ENCODE measurements at regions not wholly inside any gene's neighbourhood (a gene's known extent, or its start where the extent isn't known, plus 50 kb on each side); places are given as distances from the start of the nearest gene placed in this dataset.
"Not testable (repeated sequence)": the region's sequence is repeated elsewhere in the genome, so short reads cannot be mapped to it uniquely, and the experiment has no call there.

DNA sequence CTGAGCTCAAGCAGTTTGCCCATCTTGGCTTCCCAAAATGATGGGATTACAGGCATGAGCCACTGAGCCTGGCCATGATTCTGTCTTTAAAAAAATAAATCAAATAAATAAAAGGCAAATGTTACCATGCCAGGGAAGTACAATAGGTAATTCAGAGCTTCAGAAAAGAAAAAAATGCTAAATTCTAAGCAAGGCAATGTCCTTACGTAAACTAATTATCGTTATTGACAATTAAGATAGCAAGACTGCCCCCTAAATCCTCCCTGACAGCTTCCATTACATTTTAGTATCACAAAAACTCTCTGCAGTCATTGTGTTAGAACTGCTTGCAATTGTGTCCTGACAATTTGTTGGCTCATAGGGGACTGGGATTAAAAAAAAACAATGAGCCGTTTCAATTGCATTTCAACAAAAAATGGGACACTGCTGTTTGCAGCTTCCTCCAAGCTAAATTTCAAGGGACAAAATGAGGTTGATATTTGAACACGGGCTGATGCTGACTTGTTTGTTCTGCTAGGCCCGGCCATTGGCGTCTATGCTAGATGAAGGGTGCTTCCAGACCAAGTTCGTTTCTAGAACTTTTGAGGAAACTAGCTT, 88.9 kb downstream of the MOGAT1 start:
- TF ChIP-seq, protein P1, sequence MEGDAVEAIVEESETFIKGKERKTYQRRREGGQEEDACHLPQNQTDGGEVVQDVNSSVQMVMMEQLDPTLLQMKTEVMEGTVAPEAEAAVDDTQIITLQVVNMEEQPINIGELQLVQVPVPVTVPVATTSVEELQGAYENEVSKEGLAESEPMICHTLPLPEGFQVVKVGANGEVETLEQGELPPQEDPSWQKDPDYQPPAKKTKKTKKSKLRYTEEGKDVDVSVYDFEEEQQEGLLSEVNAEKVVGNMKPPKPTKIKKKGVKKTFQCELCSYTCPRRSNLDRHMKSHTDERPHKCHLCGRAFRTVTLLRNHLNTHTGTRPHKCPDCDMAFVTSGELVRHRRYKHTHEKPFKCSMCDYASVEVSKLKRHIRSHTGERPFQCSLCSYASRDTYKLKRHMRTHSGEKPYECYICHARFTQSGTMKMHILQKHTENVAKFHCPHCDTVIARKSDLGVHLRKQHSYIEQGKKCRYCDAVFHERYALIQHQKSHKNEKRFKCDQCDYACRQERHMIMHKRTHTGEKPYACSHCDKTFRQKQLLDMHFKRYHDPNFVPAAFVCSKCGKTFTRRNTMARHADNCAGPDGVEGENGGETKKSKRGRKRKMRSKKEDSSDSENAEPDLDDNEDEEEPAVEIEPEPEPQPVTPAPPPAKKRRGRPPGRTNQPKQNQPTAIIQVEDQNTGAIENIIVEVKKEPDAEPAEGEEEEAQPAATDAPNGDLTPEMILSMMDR (IDR thresholded peaks at IDR 0.05; ENCODE audit: low read length, missing control alignments), result no peak
- H3K4me3 ChIP-seq (replicated peaks; ENCODE audit: low read depth, low read length), result no peak overlapping the region

DNA sequence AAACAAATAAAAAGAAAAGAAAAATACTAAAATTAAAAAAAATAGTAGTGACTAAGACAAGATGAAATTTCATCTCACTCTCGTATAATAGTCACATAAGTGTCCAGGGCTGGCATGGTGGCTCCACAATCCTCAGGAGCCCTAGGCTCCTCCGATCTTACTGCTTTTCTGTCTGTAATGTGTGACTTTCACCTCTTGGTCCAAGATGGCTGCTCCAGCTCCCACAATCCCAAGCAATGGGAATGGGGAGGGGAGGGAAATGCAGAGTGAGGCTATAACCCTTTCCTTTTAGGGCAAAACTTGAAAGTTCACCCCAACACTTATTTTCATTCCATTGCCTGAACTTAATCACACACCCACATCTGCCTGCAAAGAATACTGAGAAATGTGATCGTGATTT, 90.4 kb downstream of the MOGAT1 start:
- H3K4me3 ChIP-seq (replicated peaks; ENCODE audit: low read depth, low read length), result no peak overlapping the region
- TF ChIP-seq, protein P1 (IDR thresholded peaks at IDR 0.05; ENCODE audit: low read length, missing control alignments), result no peak
- no peak for DNase-seq (ENCODE audit: low read depth)

More for the DNA sequence above, 88.9 kb downstream of the MOGAT1 start:
- DNase-seq (ENCODE audit: low read depth), result no peak

DNA sequence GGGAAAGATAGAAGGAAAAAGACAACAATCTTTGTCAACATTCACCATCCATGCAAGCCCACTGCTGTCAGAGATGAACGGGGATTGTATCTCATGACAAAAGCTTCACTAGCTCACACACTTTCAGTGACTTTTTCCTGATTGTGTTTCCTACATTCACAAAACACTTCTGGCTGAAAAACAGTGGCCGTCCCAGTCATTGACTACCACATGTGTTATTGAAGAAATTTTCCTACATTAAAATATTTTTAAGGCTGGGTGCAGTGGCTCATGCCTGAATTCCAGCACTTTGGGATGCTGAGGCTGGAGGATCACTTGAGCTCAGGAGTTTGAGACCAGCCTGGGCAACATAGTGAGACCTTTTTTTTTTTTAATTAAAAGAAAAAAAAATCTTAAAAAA, 90.9 kb downstream of the MOGAT1 start:
- TF ChIP-seq, protein P1 (IDR thresholded peaks at IDR 0.05; ENCODE audit: low read length, missing control alignments), result no peak
- no peak overlapping the region for H3K4me3 ChIP-seq (replicated peaks; ENCODE audit: low read depth, low read length)
- no peak for DNase-seq (ENCODE audit: low read depth)

DNA sequence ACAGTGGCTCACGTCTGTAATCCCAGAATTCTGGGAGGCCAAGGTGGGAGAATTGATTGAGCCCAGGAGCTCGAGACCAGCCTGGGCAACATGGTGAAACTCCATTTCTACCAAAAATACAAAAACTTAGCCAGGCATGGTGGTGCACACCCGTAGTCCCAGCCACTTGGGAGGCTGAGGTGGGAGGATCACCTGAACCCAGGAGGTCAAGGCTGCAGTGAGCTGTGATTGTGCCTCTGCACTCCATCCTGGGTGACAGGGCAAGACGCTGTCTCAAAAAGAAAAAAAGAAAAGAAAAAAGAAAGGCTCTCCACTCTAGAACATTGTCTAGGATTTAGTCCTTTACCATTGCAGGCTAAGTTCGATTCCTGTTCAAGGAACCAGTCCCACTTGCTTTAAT, 94.4 kb downstream of the MOGAT1 start:
- not testable (repeated sequence) for DNase-seq (ENCODE audit: low read depth)

DNA sequence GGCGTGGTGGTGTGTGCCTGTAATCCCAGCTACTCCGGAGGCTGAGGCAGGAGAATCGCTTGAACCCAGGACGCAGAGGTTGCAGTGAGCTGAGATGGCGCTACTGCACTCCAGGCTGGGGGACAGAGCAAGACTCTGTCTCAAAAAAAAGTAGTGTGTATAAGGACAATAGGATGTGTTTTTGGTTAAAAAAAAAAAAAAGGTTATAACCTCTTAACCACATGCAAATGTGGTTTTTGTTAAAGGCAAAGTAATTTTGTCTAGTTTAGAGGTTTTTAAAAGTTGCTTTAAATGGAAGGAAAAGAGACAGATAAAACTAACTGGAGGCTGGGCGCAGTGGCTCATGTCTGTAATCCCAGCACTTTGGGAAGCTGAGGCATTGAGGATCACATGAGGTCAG, 92.8 kb upstream of the ACSL3 start:
- not testable (repeated sequence) for H3K4me3 ChIP-seq (replicated peaks; ENCODE audit: low read depth, low read length); DNase-seq (ENCODE audit: low read depth)

More for the DNA sequence above, 94.4 kb downstream of the MOGAT1 start:
- not testable (repeated sequence) for H3K4me3 ChIP-seq (replicated peaks; ENCODE audit: low read depth, low read length)

DNA sequence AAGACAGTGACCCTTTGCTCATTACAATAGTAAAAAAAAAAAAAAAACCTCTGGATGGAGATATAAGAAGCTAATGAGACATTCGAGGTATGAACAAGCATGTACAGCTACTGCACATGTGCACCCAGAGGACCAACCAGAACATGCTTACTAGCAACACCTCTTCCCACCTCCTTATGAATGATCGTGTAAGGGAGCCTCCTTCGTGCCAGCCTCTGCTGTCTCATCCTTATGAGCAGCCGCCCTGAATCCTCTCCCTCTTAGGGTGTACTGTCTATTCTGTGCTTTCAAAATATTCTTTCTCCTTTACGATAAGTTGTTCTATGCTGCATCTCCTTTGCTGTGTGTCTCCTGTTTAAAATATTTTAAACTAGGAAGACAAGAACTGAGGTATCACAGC, 91.4 kb upstream of the ACSL3 start:
- DNase-seq (ENCODE audit: low read depth), result no peak
- H3K4me3 ChIP-seq (replicated peaks; ENCODE audit: low read depth, low read length), result no peak overlapping the region
- TF ChIP-seq, protein P1 (IDR thresholded peaks at IDR 0.05; ENCODE audit: low read length, missing control alignments), result no peak

DNA sequence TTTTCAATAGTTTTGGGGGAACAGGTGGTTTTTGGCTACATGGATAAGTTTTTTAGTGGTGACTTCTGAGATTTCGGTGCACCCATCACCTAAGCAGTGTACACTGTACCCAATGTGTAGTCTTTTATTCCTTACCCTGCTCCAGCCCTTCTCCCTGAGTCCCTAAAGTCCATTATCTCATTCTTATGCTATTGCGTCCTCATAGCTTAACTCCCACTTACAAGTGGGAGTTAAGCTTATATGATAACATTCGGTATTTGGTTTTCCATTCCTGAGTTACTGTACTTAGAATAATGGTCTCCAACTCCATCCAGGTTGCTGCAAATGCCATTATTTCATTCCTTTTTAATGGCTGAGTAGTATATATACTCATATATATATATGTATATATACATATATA, 90.9 kb upstream of the ACSL3 start:
- no peak overlapping the region for H3K4me3 ChIP-seq (replicated peaks; ENCODE audit: low read depth, low read length)
- peak; percentile 39 for DNase-seq (ENCODE audit: low read depth)
- TF ChIP-seq, protein P1 (IDR thresholded peaks at IDR 0.05; ENCODE audit: low read length, missing control alignments), result no peak

DNA sequence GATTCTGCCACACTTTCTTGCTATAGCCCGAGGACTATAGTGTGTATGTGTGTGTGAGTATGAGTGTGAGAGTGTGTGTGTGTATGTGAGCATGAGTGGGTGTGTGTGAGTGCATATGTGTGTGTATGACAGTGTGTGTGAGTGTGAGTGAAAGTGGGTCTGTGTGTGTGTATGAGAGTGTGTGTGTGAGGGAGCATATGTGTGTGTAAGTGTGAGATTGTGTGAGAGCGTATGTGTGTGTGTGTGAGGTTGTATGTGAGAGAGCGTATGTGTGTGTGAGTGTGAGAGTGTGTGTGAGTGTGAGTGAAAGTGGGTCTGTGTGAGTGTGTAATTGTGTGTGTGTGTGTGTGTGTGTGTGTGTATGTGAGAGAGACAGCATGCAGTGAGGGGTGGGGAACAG, 89.0 kb upstream of the ACSL3 start:
- DNase-seq (ENCODE audit: low read depth), result no peak
- no peak overlapping the region for H3K4me3 ChIP-seq (replicated peaks; ENCODE audit: low read depth, low read length)
- TF ChIP-seq, protein P1 (IDR thresholded peaks at IDR 0.05; ENCODE audit: low read length, missing control alignments), result no peak
